Ascending aorta (tissue), 2 donors: ENCODE measurements at regions not wholly inside any gene's neighbourhood (a gene's known extent, or its start where the extent isn't known, plus 50 kb on each side); places are given as distances from the start of the nearest gene placed in this dataset.
A peak's percentile ranks its signal among the peaks of the same experiment; 100 is the strongest.

Experiments
- DNase-seq, 2 donors: peaks; one replicate each; pipeline ENCODE4 v3.0.0-alpha.2; 2019; ENCODE audit warnings: low spot score in 2 of 2
- H3K27ac ChIP-seq, 2 donors: fragments of 200-600 bp; sonication (generic); one replicate each; pipeline ENCODE4 v1.5.1; 2016 to 2017; ENCODE audit warnings: mild to moderate bottlenecking in 1 of 2
- H3K27me3 ChIP-seq: fragments of 200-600 bp; sonication (generic); one replicate; pipeline ENCODE4 v1.5.1; 2017
- H3K36me3 ChIP-seq, 2 donors: fragments of 200-600 bp; sonication (generic); one replicate each; pipeline ENCODE4 v1.5.1; 2016
- H3K4me1 ChIP-seq, 2 donors: fragments of 200-600 bp; sonication (generic); one replicate each; pipeline ENCODE4 v1.5.1; 2016 to 2017; ENCODE audit warnings: mild to moderate bottlenecking in 1 of 2
- H3K4me3 ChIP-seq, 2 donors: fragments of 200-600 bp; sonication (generic); one replicate each; pipeline ENCODE4 v1.5.1; 2016 to 2017; ENCODE audit warnings: mild to moderate bottlenecking in 1 of 2
- H3K9me3 ChIP-seq, 2 donors: fragments of 200-600 bp; sonication (generic); one replicate each; pipeline ENCODE4 v1.5.1; 2016
- CTCF ChIP-seq, 3 experiments: fragments of 200-600 bp in 2 of 3; fragments of 450-650 bp in 1 of 3; sonication (generic) in 2 of 3; IDR thresholded peaks; one replicate each; pipeline ENCODE4 v1.5.1; 2016 to 2019; ENCODE audit warnings: antibody characterized with exemption in 3 of 3, mild to moderate bottlenecking in 1 of 3, moderate library complexity in 1 of 3
- intact Hi-C: fragments of 100-400 bp; cut with DNase I; formaldehyde crosslinking; loops from one replicate; pipeline ENCODE4 v1.15.1; 2023

- TF ChIP-seq CTCF (IDR thresholded peaks at IDR 0.05) = no peak
- no peak for DNase-seq
- H3K4me1 ChIP-seq = peaks cover 12 to 40% of the 10 kb centered on the region in 2 donors
- no peak overlapping the region for H3K27ac ChIP-seq
- no peak overlapping the region for H3K4me3 ChIP-seq
- H3K36me3 ChIP-seq = no peaks in the 10 kb centered on the region
- intact Hi-C loops = loop anchor here (10.0 kb wide), 1 partner anchor 440 kb away; no protein-coding TSS in a partner anchor
- no peaks in the 10 kb centered on the region for H3K9me3 ChIP-seq
- no peaks in the 10 kb centered on the region for H3K27me3 ChIP-seq
Observed at GRCh38 chr21:41655259-41655658, 111.6 kb downstream of the RIPK4 start.

- intact Hi-C loops = loop anchor here (10.0 kb wide), 1 partner anchor 441 kb away; no protein-coding TSS in a partner anchor
- no peaks in the 10 kb centered on the region for H3K27me3 ChIP-seq
- no peak for DNase-seq
Observed at GRCh38 chr21:41653954-41654491, 112.8 kb downstream of the RIPK4 start.

GRCh38 chr21:41653243-41653953 lies 113.5 kb downstream of the RIPK4 start:
- no peak for DNase-seq
- no peak for TF ChIP-seq CTCF (IDR thresholded peaks at IDR 0.05)
- Histone ChIP-seq H3K36me3 (no peaks in the 10 kb centered on the region), H3K4me3 (no peak overlapping the region), H3K4me1 (peaks cover 12 to 38% of the 10 kb centered on the region in 2 donors), H3K9me3 (no peaks in the 10 kb centered on the region), H3K27me3 (no peaks in the 10 kb centered on the region), H3K27ac (peak overlapping the region; percentile 15 to 41)
- intact Hi-C loops = loop anchor here (10.0 kb wide), 1 partner anchor 441 kb away; no protein-coding TSS in a partner anchor

More at GRCh38 chr21:41653954-41654491, 112.8 kb downstream of the RIPK4 start:
- Histone ChIP-seq H3K4me3 (no peak overlapping the region), H3K9me3 (no peaks in the 10 kb centered on the region), H3K4me1 (peaks cover 12 to 34% of the 10 kb centered on the region in 2 donors), H3K27ac (peak overlapping the region in 1 of 2 donors; percentile 15), H3K36me3 (no peaks in the 10 kb centered on the region)
- TF ChIP-seq CTCF (IDR thresholded peaks at IDR 0.05) = no peak

- intact Hi-C loops = loop anchor here (10.0 kb wide), 1 partner anchor 443 kb away; no protein-coding TSS in a partner anchor
- peaks cover 12 to 40% of the 10 kb centered on the region in 2 donors for H3K4me1 ChIP-seq
- peak overlapping the region; percentile 45 to 57 for H3K27ac ChIP-seq
Observed at GRCh38 chr21:41651830-41652229, 115.0 kb downstream of the RIPK4 start.

GRCh38 chr21:41651406-41651805 lies 115.4 kb downstream of the RIPK4 start:
- peak overlapping the region; percentile 45 to 57 for H3K27ac ChIP-seq
- H3K4me3 ChIP-seq = peak overlapping the region in 1 of 2 donors; percentile 23
- DNase-seq = no peak
- no peaks in the 10 kb centered on the region for H3K36me3 ChIP-seq
- H3K9me3 ChIP-seq = no peaks in the 10 kb centered on the region
- no peaks in the 10 kb centered on the region for H3K27me3 ChIP-seq
- intact Hi-C loops = loop anchor here (10.0 kb wide), 1 partner anchor 443 kb away; no protein-coding TSS in a partner anchor
- H3K4me1 ChIP-seq = peaks cover 12 to 40% of the 10 kb centered on the region in 2 donors
- no peak for TF ChIP-seq CTCF (IDR thresholded peaks at IDR 0.05)

More at GRCh38 chr21:41651830-41652229, 115.0 kb downstream of the RIPK4 start:
- H3K9me3 ChIP-seq = no peaks in the 10 kb centered on the region
- TF ChIP-seq CTCF (IDR thresholded peaks at IDR 0.05) = no peak
- H3K27me3 ChIP-seq = no peaks in the 10 kb centered on the region
- no peaks in the 10 kb centered on the region for H3K36me3 ChIP-seq
- DNase-seq = no peak
- no peak overlapping the region for H3K4me3 ChIP-seq
